GM03348 (cell line): ENCODE measurements at regions not wholly inside any gene's neighbourhood (a gene's known extent, or its start where the extent isn't known, plus 50 kb on each side); places are given as distances from the start of the nearest gene placed in this dataset.

Source experiments
- DNase-seq: peaks from one replicate; pipeline ENCODE4 v3.0.0; 2012; ENCODE audit warnings: low spot score

GRCh38 chrX:63884821-63885790 lies 100.1 kb upstream of the ARHGEF9 start:
- no peak for DNase-seq

GRCh38 chrX:63869506-63869905 lies 84.5 kb upstream of the ARHGEF9 start:
- DNase-seq = no peak

GRCh38 chrX:63855896-63856295 lies 70.9 kb upstream of the ARHGEF9 start:
- DNase-seq = peak; percentile 34

GRCh38 chrX:63835361-63835760 lies 50.3 kb upstream of the ARHGEF9 start:
- no peak for DNase-seq
